Astrocyte (in vitro differentiated cells and primary cell): ENCODE measurements at regions not wholly inside any gene's neighbourhood (a gene's known extent, or its start where the extent isn't known, plus 50 kb on each side); places are given as distances from the start of the nearest gene placed in this dataset.

ENCODE experiments used
- DNase-seq: peaks from one replicate; pipeline ENCODE4 v3.0.0-alpha.2; 2010; ENCODE audit warnings: low read depth
- FAIRE-seq: peaks from 2 replicates; lab custom pipeline; 2011; peaks lifted over from hg19 to GRCh38; lab: Jason Lieb, UNC
- H2AFZ ChIP-seq: 2 replicates; pipeline ENCODE4 v1.6.0; 2012; ENCODE audit warnings: low read depth, low read length, inconsistent platforms
- H3K27ac ChIP-seq: 2 replicates; pipeline ENCODE4 v1.5.1; 2011; ENCODE audit warnings: low read depth, low read length, inconsistent platforms
- H3K27me3 ChIP-seq: 2 replicates; pipeline ENCODE4 v1.6.0; 2011; ENCODE audit warnings: low read length, inconsistent platforms; ENCODE audit not compliant: insufficient read depth
- H3K36me3 ChIP-seq: 2 replicates; pipeline ENCODE4 v1.5.1; 2011; ENCODE audit warnings: low read length, inconsistent platforms; ENCODE audit not compliant: insufficient read depth
- H3K4me1 ChIP-seq: 2 replicates; pipeline ENCODE4 v1.5.1; 2011; ENCODE audit warnings: low read length, inconsistent platforms; ENCODE audit not compliant: insufficient read depth
- H3K4me2 ChIP-seq: 2 replicates; pipeline ENCODE4 v1.6.0; 2012; ENCODE audit warnings: low read length, inconsistent platforms
- H3K4me3 ChIP-seq: 2 replicates; pipeline ENCODE4 v1.5.1; 2011; ENCODE audit warnings: low read depth, mild to moderate bottlenecking, low read length, inconsistent platforms; ENCODE audit not compliant: insufficient read depth
- H3K79me2 ChIP-seq: 2 replicates; pipeline ENCODE4 v1.6.0; 2012; ENCODE audit warnings: mild to moderate bottlenecking, low read length, inconsistent platforms; ENCODE audit not compliant: insufficient read depth
- H3K9ac ChIP-seq: 2 replicates; pipeline ENCODE4 v1.6.0; 2012; ENCODE audit warnings: mild to moderate bottlenecking, low read length, inconsistent platforms
- H3K9me3 ChIP-seq: 2 replicates; pipeline ENCODE4 v1.5.1; 2012; ENCODE audit warnings: low read depth, mild to moderate bottlenecking, low read length, inconsistent platforms; ENCODE audit not compliant: insufficient read depth
- H4K20me1 ChIP-seq: 2 replicates; pipeline ENCODE4 v1.6.0; 2012; ENCODE audit warnings: low read length, inconsistent platforms; ENCODE audit not compliant: insufficient read depth
- H3K27ac Mint-ChIP-seq: one replicate; pipeline ENCODE4 v1.8.0; 2021; ENCODE audit warnings: mild to moderate bottlenecking, mixed read lengths; ENCODE audit not compliant: unreplicated experiment
- H3K27me3 Mint-ChIP-seq: one replicate; pipeline ENCODE4 v1.8.0; 2021; ENCODE audit warnings: low read depth, mixed read lengths; ENCODE audit not compliant: unreplicated experiment
- H3K36me3 Mint-ChIP-seq: one replicate; pipeline ENCODE4 v1.8.0; 2021; ENCODE audit warnings: low read depth, mixed read lengths; ENCODE audit not compliant: unreplicated experiment
- H3K4me1 Mint-ChIP-seq: one replicate; pipeline ENCODE4 v1.8.0; 2021; ENCODE audit warnings: low read depth, mixed read lengths; ENCODE audit not compliant: unreplicated experiment
- H3K4me3 Mint-ChIP-seq: one replicate; pipeline ENCODE4 v1.8.0; 2021; ENCODE audit warnings: mild to moderate bottlenecking, moderate library complexity, mixed read lengths; ENCODE audit not compliant: unreplicated experiment
- H3K9me3 Mint-ChIP-seq: one replicate; pipeline ENCODE4 v1.8.0; 2021; ENCODE audit warnings: mild to moderate bottlenecking, mixed read lengths; ENCODE audit not compliant: unreplicated experiment
- CTCF ChIP-seq: IDR thresholded peaks from 2 replicates; pipeline ENCODE4 v1.5.1; 2011; ENCODE audit warnings: low read depth, mild to moderate bottlenecking, inconsistent platforms, low read length, moderate library complexity; ENCODE audit not compliant: insufficient read depth
- EZH2 ChIP-seq: IDR thresholded peaks from 2 replicates; pipeline ENCODE4 v1.6.1; 2012; ENCODE audit warnings: mild to moderate bottlenecking, low read length, inconsistent platforms; ENCODE audit not compliant: insufficient read depth

- Histone ChIP-seq H3K27ac (no peak overlapping the region), H2AFZ (peak overlapping the region; percentile 19), H3K36me3 (no peaks in the 10 kb centered on the region), H3K79me2 (no peaks in the 10 kb centered on the region), H4K20me1 (no peaks in the 10 kb centered on the region), H3K4me1 (no peaks in the 10 kb centered on the region), H3K4me2 (no peak overlapping the region), H3K27me3 (no peaks in the 10 kb centered on the region), H3K4me3 (no peak overlapping the region), H3K9me3 (no peaks in the 10 kb centered on the region), H3K9ac (no peak overlapping the region)
- peaks cover 9% of the 10 kb centered on the region for H3K4me1 Mint-ChIP-seq
- FAIRE-seq (no peak), DNase-seq (no peak)
- H3K27me3 Mint-ChIP-seq = no peaks in the 10 kb centered on the region
- H3K36me3 Mint-ChIP-seq = no peaks in the 10 kb centered on the region
- H3K9me3 Mint-ChIP-seq = no peaks in the 10 kb centered on the region
- no peak overlapping the region for H3K4me3 Mint-ChIP-seq
- no peak overlapping the region for H3K27ac Mint-ChIP-seq
- TF ChIP-seq EZH2 (no peak), CTCF (no peak)
These were observed 448.5 kb upstream of the B3GALT2 start for GRCh38 chr1:193634876-193635275.

- H3K36me3 Mint-ChIP-seq = no peaks in the 10 kb centered on the region
- H3K27me3 Mint-ChIP-seq = no peaks in the 10 kb centered on the region
- no peaks in the 10 kb centered on the region for H4K20me1 ChIP-seq
- H3K4me1 Mint-ChIP-seq = peaks cover 12% of the 10 kb centered on the region
- H3K27me3 ChIP-seq = no peaks in the 10 kb centered on the region
- no peaks in the 10 kb centered on the region for H3K36me3 ChIP-seq
- no peak overlapping the region for H3K27ac Mint-ChIP-seq
- H3K4me1 ChIP-seq = no peaks in the 10 kb centered on the region
- no peaks in the 10 kb centered on the region for H3K79me2 ChIP-seq
- H3K9me3 ChIP-seq = no peaks in the 10 kb centered on the region
- peak overlapping the region; percentile 19 for H2AFZ ChIP-seq
- TF ChIP-seq EZH2 = no peak
- no peak for TF ChIP-seq CTCF
- no peak overlapping the region for H3K4me3 ChIP-seq
- no peaks in the 10 kb centered on the region for H3K9me3 Mint-ChIP-seq
- H3K4me2 ChIP-seq = no peak overlapping the region
- FAIRE-seq (no peak), DNase-seq (no peak)
- no peak overlapping the region for H3K27ac ChIP-seq
- H3K4me3 Mint-ChIP-seq = no peak overlapping the region
- no peak overlapping the region for H3K9ac ChIP-seq
These were observed 448.1 kb upstream of the B3GALT2 start for GRCh38 chr1:193634470-193634869.

- H2AFZ ChIP-seq = no peak overlapping the region
- H3K9me3 ChIP-seq = no peaks in the 10 kb centered on the region
- TF ChIP-seq EZH2 (no peak), CTCF (no peak)
These were observed 447.6 kb upstream of the B3GALT2 start for GRCh38 chr1:193633991-193634390.

More at GRCh38 chr1:193633991-193634390, 447.6 kb upstream of the B3GALT2 start:
- no peaks in the 10 kb centered on the region for H3K27me3 ChIP-seq
- no peaks in the 10 kb centered on the region for H3K4me1 ChIP-seq
- Mint-ChIP-seq H3K4me1 (peaks cover 17% of the 10 kb centered on the region), H3K9me3 (no peaks in the 10 kb centered on the region), H3K27ac (no peak overlapping the region), H3K36me3 (no peaks in the 10 kb centered on the region), H3K4me3 (no peak overlapping the region), H3K27me3 (no peaks in the 10 kb centered on the region)
- no peaks in the 10 kb centered on the region for H3K36me3 ChIP-seq
- no peak for FAIRE-seq
- H3K27ac ChIP-seq = no peak overlapping the region
- no peak overlapping the region for H3K9ac ChIP-seq
- no peak for DNase-seq
- H3K4me2 ChIP-seq = no peak overlapping the region
- no peak overlapping the region for H3K4me3 ChIP-seq
- no peaks in the 10 kb centered on the region for H4K20me1 ChIP-seq
- no peaks in the 10 kb centered on the region for H3K79me2 ChIP-seq
